Globus pallidus (tissue), 1 donor: ENCODE measurements at regions not wholly inside any gene's neighbourhood (a gene's known extent, or its start where the extent isn't known, plus 50 kb on each side); places are given as distances from the start of the nearest gene placed in this dataset.
A peak's percentile ranks its signal among the peaks of the same experiment; 100 is the strongest.
"Not testable (repeated sequence)": the region's sequence is repeated elsewhere in the genome, so short reads cannot be mapped to it uniquely, and the experiment has no call there.

ENCODE experiments used
- DNase-seq: peaks from one replicate; pipeline ENCODE4 v3.0.0-alpha.2; 2015; ENCODE audit warnings: low spot score

DNA sequence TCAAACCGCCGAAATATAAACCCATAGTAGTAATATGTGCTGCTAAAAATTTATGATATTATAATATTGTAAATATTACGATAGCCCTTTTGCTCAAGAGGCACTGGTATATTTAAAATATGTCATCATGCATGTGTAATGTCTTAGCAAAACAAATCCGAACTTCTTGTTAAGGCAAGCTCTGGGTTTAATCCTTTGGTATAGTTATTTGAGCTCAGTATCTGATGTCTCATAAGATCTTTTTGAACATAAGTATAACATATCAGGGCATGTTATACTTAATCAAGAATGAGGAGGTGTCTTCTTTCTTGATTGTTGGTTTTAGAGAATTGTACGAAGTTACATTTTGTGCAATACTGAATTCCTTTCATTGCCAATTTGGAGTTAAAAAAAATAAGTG lies 154.1 kb upstream of the CBLB start:
- DNase-seq, result no peak

- DNase-seq, result no peak
Measured at GRCh38 chr3:106025151-106025722, 156.4 kb upstream of the CBLB start.

DNA sequence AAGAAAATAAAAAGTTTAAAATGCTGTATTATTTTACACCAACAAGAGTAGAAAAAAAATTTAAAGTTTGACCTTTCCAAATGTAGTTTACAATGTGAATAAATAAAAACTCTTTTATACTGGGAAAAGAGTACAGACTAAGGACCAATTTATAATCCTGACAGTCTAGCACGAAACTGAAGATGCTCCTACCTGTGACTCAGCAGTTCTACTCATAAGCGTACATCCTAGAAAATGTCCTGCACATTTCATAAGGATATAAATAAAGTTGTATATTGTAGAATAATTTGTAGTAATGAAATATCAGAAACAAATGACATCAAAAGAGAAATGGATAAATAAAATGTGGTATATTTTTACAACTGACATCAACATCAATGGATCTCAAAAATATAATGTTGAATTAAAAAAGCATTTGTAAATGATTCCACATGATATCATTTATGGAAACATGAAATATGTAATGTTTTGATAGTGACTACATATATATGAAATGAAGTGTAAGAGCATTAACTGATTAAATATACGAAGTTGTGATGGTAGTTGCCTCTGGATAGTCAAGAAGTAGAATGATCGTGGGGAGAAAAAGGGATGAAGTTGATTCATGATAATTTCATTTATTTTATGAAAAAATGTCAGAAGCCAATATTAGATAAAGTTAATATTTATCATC lies 161.3 kb upstream of the CBLB start:
- no peak for DNase-seq

- DNase-seq, result no peak
Measured at GRCh38 chr3:106030627-106030963, 161.8 kb upstream of the CBLB start.

DNA sequence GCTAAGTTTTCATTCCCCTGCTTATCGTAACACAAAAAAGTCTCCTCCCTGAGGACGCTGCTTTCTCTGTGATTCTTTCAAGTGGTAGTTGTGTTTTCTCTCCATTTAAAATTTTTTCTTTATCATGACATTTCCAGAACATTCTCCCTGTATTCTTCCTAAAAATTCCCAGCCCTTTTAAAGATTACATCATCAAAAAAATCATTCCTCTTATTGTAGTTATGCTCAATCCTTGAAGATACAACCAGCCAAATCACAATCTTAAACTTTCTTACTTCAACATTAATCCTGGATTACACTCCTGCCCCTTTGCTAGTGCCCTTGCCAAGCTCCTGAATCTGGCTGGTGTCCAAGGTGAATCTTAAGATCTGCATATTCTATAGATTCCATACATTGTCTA lies 163.7 kb upstream of the CBLB start:
- DNase-seq, result no peak

DNA sequence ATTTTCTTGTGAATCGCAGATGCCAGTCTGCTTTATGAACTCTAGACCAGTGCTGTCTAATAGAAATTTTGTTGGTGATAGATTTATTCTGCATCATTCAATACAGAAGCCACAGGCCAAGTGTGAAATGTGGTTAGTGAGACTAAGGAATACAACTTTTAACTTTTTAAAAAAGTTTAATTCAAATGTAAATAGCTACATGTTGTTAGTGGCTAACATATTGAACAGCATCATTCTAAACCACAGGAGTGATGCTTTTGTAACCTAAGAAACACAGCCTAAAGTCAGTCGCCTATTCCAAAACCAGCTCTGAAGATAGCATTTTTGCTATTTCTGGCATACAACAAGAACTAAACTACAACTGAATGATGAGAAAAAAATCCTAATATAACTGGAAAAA lies 164.8 kb upstream of the CBLB start:
- no peak for DNase-seq

- DNase-seq, result no peak
Measured at GRCh38 chr3:106034313-106034712, 165.5 kb upstream of the CBLB start.

DNA sequence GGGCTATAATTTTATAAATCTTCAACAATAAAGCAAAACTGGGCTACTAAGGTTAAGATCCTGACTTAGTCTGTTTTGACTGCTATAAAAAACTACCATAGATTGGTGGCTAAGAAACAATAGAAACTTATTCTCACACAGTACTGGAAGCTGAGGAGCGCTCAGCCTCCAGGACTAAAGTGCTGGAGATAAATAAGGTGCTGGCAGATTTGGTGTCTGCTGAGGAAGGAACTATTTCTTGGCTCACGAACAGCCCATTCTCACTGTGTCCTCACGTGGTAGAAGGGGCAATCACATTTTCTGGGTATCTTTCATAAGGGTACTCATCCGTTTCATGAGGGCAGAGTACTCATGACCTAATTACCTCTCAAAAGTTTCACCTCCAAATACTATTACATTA lies 166.8 kb upstream of the CBLB start:
- no peak for DNase-seq

DNA sequence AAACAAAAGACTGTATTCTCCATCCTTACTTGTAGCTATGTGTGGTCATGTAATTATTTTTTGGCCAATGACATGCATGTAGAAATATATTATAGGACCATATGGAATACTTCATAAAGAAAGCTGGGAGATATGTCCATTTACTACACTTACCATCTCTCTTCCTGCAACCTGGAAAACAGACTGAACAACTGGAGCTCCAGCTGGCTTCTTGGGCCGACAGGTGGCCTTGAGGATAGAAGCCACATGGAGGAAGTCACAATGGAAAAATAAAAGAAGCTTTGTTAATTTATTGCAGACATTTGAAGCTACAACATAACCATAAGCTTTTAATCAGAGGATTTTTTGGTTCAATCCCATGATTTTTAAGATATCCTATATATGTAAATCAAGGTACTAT lies 167.9 kb upstream of the CBLB start:
- DNase-seq, result no peak

GRCh38 chr3:106047221-106047620 lies 178.4 kb upstream of the CBLB start:
- no peak for DNase-seq

DNA sequence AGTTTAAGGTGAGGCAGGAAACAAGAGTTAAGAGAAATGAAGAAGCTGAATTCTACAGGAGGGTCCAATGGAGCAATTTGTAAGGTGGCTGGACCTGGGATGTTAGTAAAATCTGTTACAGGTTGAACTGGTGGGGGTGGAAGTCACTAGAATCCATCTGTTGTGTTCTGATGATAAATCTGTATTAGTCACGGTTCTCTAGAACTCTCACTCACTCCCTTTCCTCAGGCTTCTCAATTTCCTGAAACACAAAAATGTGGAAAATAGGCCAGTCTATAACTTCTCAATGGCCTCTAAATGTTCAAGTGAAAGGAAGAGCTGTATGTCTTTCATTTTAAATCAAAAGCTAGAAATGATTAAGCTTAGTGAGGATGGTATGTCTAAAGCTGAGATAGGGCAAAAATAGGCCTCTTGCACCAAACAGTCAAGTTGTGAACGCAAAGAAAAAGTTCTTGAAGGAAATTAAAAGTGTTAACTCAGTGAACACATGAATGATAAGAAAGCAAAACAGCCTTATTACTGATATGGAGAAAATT lies 180.2 kb upstream of the CBLB start:
- no peak for DNase-seq

DNA sequence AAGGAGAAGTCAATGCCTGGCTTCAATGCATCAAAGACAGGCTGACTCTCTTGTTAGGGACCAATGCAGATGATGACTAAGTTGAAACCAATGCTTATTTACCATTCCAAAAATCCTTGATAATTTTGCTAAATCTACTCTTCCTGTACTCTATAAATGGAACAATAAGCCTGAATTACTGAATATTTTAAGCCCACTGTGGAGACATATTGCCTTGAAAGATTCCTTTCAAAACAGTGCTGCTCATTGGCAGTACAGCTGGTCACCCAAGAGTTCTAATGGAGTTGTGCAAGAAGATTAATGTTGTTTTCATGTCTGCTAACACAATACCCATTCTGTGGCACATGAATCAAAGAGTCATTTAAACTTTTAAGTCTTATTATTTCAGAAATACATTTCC lies 181.0 kb upstream of the CBLB start:
- DNase-seq, result no peak

- DNase-seq, result no peak
Measured at GRCh38 chr3:106056931-106057330, 188.1 kb upstream of the CBLB start.

DNA sequence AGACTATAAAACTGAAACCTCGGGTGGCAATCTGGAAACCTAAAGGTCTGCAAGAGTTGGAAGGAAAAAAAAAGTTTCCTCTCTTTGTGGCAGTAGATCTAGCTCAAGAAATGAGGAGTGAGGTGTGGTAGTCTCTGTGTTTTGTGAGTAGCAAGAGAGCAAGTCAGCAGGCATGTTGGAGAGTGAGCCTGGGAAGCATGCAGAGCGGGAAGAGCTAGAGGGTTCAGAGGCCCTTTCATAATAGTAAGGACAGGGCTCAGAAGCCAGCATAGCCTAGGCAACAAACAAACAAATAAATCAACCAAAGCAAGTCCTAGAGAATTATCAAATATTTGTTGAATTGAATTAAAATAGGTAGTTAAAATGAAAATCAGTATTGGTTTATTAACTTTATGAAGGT lies 189.7 kb upstream of the CBLB start:
- no peak for DNase-seq

GRCh38 chr3:106059953-106060517 lies 191.2 kb upstream of the CBLB start:
- DNase-seq, result no peak

GRCh38 chr3:106063909-106064308 lies 195.1 kb upstream of the CBLB start:
- DNase-seq, result no peak

DNA sequence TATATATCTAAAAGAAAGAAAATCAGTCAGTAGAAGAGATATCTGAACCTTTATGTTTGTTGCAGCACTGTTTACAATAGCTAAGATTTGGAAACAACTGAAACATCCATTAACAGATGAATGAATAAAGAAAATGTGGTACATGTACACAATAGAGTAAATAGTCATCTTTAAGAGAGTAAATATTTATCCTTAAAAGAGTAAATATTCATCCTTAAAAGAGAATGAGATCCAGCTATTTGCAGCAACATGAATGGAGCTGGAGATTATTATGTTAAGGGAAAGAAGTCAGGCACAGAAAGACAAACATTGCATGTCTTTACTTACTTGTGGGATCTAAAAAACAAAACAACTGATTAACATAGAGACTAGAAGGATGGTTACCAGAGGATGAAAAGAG lies 197.0 kb upstream of the CBLB start:
- no peak for DNase-seq

- no peak for DNase-seq
Measured at GRCh38 chr3:106067711-106068110, 198.9 kb upstream of the CBLB start.

DNA sequence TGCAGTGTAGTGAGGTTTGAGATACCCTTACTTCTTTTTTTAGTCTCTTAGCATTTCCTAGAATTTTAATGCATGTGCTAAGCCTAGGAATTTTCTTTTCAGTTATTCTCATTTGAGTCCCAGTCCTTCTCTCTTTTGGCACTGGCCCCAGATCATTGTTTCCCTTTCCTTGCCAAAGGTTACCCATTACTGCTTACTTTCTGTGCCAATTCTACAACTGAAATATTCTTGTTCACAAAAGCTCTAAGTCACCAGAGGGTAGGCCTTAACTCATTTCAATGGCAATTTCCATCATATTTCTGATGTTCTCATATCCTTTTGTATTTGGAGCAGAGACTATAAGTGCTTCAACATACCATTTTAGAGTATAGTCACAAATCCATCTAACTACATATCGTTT lies 199.6 kb upstream of the CBLB start:
- DNase-seq, result peak; percentile 2

GRCh38 chr3:106068795-106069194 lies 200.0 kb upstream of the CBLB start:
- DNase-seq, result no peak

- DNase-seq, result no peak
Measured at GRCh38 chr3:106070187-106070586, 201.4 kb upstream of the CBLB start.

GRCh38 chr3:106071306-106071705 lies 202.5 kb upstream of the CBLB start:
- no peak for DNase-seq

GRCh38 chr3:106072596-106072995 lies 203.8 kb upstream of the CBLB start:
- not testable (repeated sequence) for DNase-seq

GRCh38 chr3:106073806-106074205 lies 205.0 kb upstream of the CBLB start:
- not testable (repeated sequence) for DNase-seq
